IMR-90 (cell line): ENCODE measurements at regions not wholly inside any gene's neighbourhood (a gene's known extent, or its start where the extent isn't known, plus 50 kb on each side); places are given as distances from the start of the nearest gene placed in this dataset.

Experiments used
- ATAC-seq: fragments of 200-7000 bp; cut with Tn5 transposase; 2 replicates; pipeline ENCODE4 v1.9.1; 2020; ENCODE audit warnings: low read depth, mild to moderate bottlenecking, moderate library complexity
- BruUV-seq: library from RNA; stranded (reverse); fragments of 400-500 nt; replicated peaks from 2 replicates; lab custom pipeline; 2021; lab: Mats Ljungman, UMichigan
- CTCF ChIA-PET: fragments of 300-600 bp; formaldehyde crosslinking; extraction: SDS; loops from one replicate; lab custom pipeline; 2021; ENCODE audit warnings: antibody characterized with exemption; lab: Yijun Ruan, JAX
- POLR2A ChIA-PET: fragments of 300-600 bp; sonication (Branson Sonifier 250); formaldehyde crosslinking; loops from one replicate; lab custom pipeline; 2022; ENCODE audit warnings: antibody characterized with exemption; ENCODE audit not compliant: unreplicated experiment; lab: Charles Lee
- DNase-seq: peaks from one replicate; pipeline ENCODE4 v3.0.0; 2013
- H2AFZ ChIP-seq: replicated peaks from 2 replicates; pipeline ENCODE3; 2013; ENCODE audit warnings: low read length, mild to moderate bottlenecking; ENCODE audit not compliant: poor library complexity
- H2AK5ac ChIP-seq: 2 replicates; pipeline ENCODE4 v1.6.1; 2013; ENCODE audit warnings: low read depth, low read length, inconsistent platforms
- H2AK9ac ChIP-seq: replicated peaks from 2 replicates; pipeline ENCODE3; 2013; ENCODE audit warnings: mild to moderate bottlenecking, low read depth, low read length, moderate library complexity; ENCODE audit not compliant: poor library complexity
- H2BK120ac ChIP-seq: 2 replicates; pipeline ENCODE4 v1.6.1; 2013; ENCODE audit warnings: low read depth, low read length, inconsistent platforms
- H2BK15ac ChIP-seq: 3 replicates; pipeline ENCODE4 v1.6.1; 2013; ENCODE audit warnings: low read depth, low read length, inconsistent platforms
- H2BK20ac ChIP-seq: 2 replicates; pipeline ENCODE4 v1.6.1; 2013; ENCODE audit warnings: low read depth, mild to moderate bottlenecking, inconsistent platforms, low read length, moderate library complexity
- H2BK5ac ChIP-seq: 2 replicates; pipeline ENCODE4 v1.6.1; 2013; ENCODE audit warnings: mild to moderate bottlenecking, low read depth, low read length, inconsistent platforms; ENCODE audit not compliant: poor library complexity, severe bottlenecking
- H3K14ac ChIP-seq: replicated peaks from 2 replicates; pipeline ENCODE4 v1.6.1; 2013; ENCODE audit warnings: low read depth, low read length, inconsistent platforms
- H3K18ac ChIP-seq: 2 replicates; pipeline ENCODE4 v1.6.1; 2013; ENCODE audit warnings: low read depth, low read length, control low read depth
- H3K23ac ChIP-seq: 2 replicates; pipeline ENCODE4 v1.6.1; 2013; ENCODE audit warnings: low read depth, low read length, inconsistent platforms
- H3K27ac ChIP-seq: 2 replicates; pipeline ENCODE4 v1.5.1; 2013; ENCODE audit warnings: mild to moderate bottlenecking, control low read depth, low read length; ENCODE audit not compliant: insufficient read depth
- H3K27me3 ChIP-seq: 2 replicates; pipeline ENCODE4 v1.6.1; 2013; ENCODE audit warnings: low read length; ENCODE audit not compliant: control insufficient read depth, insufficient read depth
- H3K36me3 ChIP-seq: 2 replicates; pipeline ENCODE4 v1.6.1; 2013; ENCODE audit warnings: low read length, mixed read lengths; ENCODE audit not compliant: control insufficient read depth, insufficient read depth
- H3K4ac ChIP-seq: 2 replicates; pipeline ENCODE4 v1.6.1; 2013; ENCODE audit warnings: low read depth, low read length, inconsistent platforms
- H3K4me1 ChIP-seq: 2 replicates; pipeline ENCODE4 v1.6.1; 2013; ENCODE audit warnings: low read length, mixed read lengths; ENCODE audit not compliant: control insufficient read depth, insufficient read depth
- H3K4me2 ChIP-seq: 2 replicates; pipeline ENCODE4 v1.6.1; 2013; ENCODE audit warnings: low read depth, mild to moderate bottlenecking, control low read depth, low read length, moderate library complexity
- H3K4me3 ChIP-seq: 2 replicates; pipeline ENCODE4 v1.5.1; 2013; ENCODE audit warnings: low read depth, mild to moderate bottlenecking, control low read depth, low read length, moderate library complexity; ENCODE audit not compliant: insufficient read depth
- H3K56ac ChIP-seq: 2 replicates; pipeline ENCODE4 v1.6.1; 2013; ENCODE audit warnings: low read length, inconsistent platforms; ENCODE audit not compliant: insufficient read depth; ENCODE audit errors: extremely low read depth
- H3K79me1 ChIP-seq, 2 experiments: 2 replicates each; pipeline ENCODE4 v1.6.1; 2013; ENCODE audit warnings: low read length in 2 of 2, inconsistent platforms in 1 of 2, low read depth in 1 of 2
- H3K9ac ChIP-seq: 2 replicates; pipeline ENCODE4 v1.6.1; 2013; ENCODE audit warnings: low read depth, low read length, control low read depth
- H3K9me1 ChIP-seq: 2 replicates; pipeline ENCODE4 v1.6.1; 2013; ENCODE audit warnings: low read length, inconsistent platforms; ENCODE audit not compliant: insufficient read depth
- H3K9me3 ChIP-seq: 2 replicates; pipeline ENCODE4 v1.6.1; 2013; ENCODE audit warnings: low read length; ENCODE audit not compliant: control insufficient read depth, insufficient read depth
- H4K20me1 ChIP-seq: 2 replicates; pipeline ENCODE4 v1.6.1; 2013; ENCODE audit warnings: low read length, inconsistent platforms; ENCODE audit not compliant: insufficient read depth
- H4K5ac ChIP-seq: 2 replicates; pipeline ENCODE4 v1.6.1; 2013; ENCODE audit warnings: mild to moderate bottlenecking, low read depth, low read length, control low read depth
- H4K8ac ChIP-seq, 2 experiments: 2 replicates each; pipeline ENCODE4 v1.6.1; 2013; ENCODE audit warnings: low read depth in 2 of 2, low read length in 2 of 2, control low read depth in 1 of 2, inconsistent platforms in 1 of 2
- H4K91ac ChIP-seq: 2 replicates; pipeline ENCODE4 v1.6.1; 2013; ENCODE audit warnings: low read depth, low read length, inconsistent platforms; ENCODE audit not compliant: insufficient read depth
- CTCF ChIP-seq: conservative IDR thresholded peaks from 2 replicates; pipeline ENCODE4 v1.5.1; 2012; ENCODE audit warnings: mild to moderate bottlenecking, low read depth, low read length, improper control_type of control experiment
- ELK1 ChIP-seq: fragments of 150-350 bp; IDR thresholded peaks from 2 replicates; pipeline ENCODE4 v1.6.1; 2016; ENCODE audit warnings: low read depth, mild to moderate bottlenecking, low read length, moderate library complexity, borderline replicate concordance
- FOS ChIP-seq: fragments of 150-350 bp; IDR thresholded peaks from 2 replicates; pipeline ENCODE4 v1.6.1; 2016; ENCODE audit warnings: low read depth, low read length
- MAZ ChIP-seq: IDR thresholded peaks from 2 replicates; pipeline ENCODE4 v1.6.1; 2012; ENCODE audit warnings: low read depth, mild to moderate bottlenecking, low read length, improper control_type of control experiment, moderate library complexity, borderline replicate concordance
- MXI1 ChIP-seq: IDR thresholded peaks from 2 replicates; pipeline ENCODE4 v1.6.1; 2012; ENCODE audit warnings: low read depth, mild to moderate bottlenecking, low read length, moderate library complexity, borderline replicate concordance
- NFE2L2 ChIP-seq: fragments of 150-350 bp; IDR thresholded peaks from 2 replicates; pipeline ENCODE4 v1.6.1; 2016; ENCODE audit warnings: low read depth, mild to moderate bottlenecking, low read length
- RCOR1 ChIP-seq: IDR thresholded peaks from 2 replicates; pipeline ENCODE4 v1.6.1; 2012; ENCODE audit warnings: mild to moderate bottlenecking, low read length, improper control_type of control experiment; ENCODE audit not compliant: insufficient replicate concordance
- RFX5 ChIP-seq: IDR thresholded peaks from 2 replicates; pipeline ENCODE4 v1.8.0; 2012; ENCODE audit warnings: low read depth, mild to moderate bottlenecking, low read length, moderate library complexity
- SMC3 ChIP-seq: fragments of 150-350 bp; IDR thresholded peaks from 2 replicates; pipeline ENCODE4 v1.6.1; 2016; ENCODE audit warnings: low read depth, mild to moderate bottlenecking, antibody characterized with exemption, low read length, moderate library complexity
- USF2 ChIP-seq: fragments of 150-350 bp; IDR thresholded peaks from 2 replicates; pipeline ENCODE4 v1.6.1; 2017; ENCODE audit warnings: mild to moderate bottlenecking, antibody characterized with exemption, low read length, low read depth
- WGBS, 2 experiments: methylation state at CpG; one replicate each; pipeline versions ENCODE4 v1.1.5 to v1.1.7; 2013; ENCODE audit warnings: missing lambda C conversion rate in 2 of 2; ENCODE audit not compliant: insufficient read length in 1 of 2; ENCODE audit errors: extremely low coverage in 2 of 2; 5-methylcytosine and 5-hydroxymethylcytosine counted together
- dilution Hi-C: fragments of 300-500 bp; cut with HindIII; formaldehyde crosslinking; loops from one replicate; pipeline ENCODE4 v1.14.3; 2018; ENCODE audit warnings: low sequenced_read_pairs; ENCODE audit not compliant: unreplicated experiment
- in situ Hi-C: fragments of 300-500 bp; cut with MboI; formaldehyde crosslinking; loops from 3 replicates; pipeline ENCODE4 v1.14.3; 2019; ENCODE audit warnings: low sequenced_read_pairs, inconsistent platforms, mixed read lengths
- intact Hi-C: fragments of 100-400 bp; cut with micrococcal nuclease; formaldehyde crosslinking; loops from 2 replicates; pipeline ENCODE4 v1.10.0; 2022

- ChIA-PET POLR2A (no interaction called here), CTCF (interaction anchor here (0.5 to 1.2 kb wide), 2 partner anchors 10 to 17 kb away, joined by 4 to 5 read pairs; no protein-coding TSS in a partner anchor)
- DNase-seq (peak; percentile 43), ATAC-seq (peak; percentile 75)
- H2AK9ac ChIP-seq = no peak overlapping the region
- dilution Hi-C loops (no loop called here), intact Hi-C loops (no loop called here), in situ Hi-C loops (no loop called here)
- H2BK15ac ChIP-seq = no peak overlapping the region
- TF ChIP-seq SMC3 (no peak), CTCF (no peak), NFE2L2 (no peak), USF2 (no peak), MAZ (no peak), ELK1 (no peak), RCOR1 (no peak), FOS (no peak), RFX5 (no peak), MXI1 (no peak)
- H3K36me3 ChIP-seq = no peaks in the 10 kb centered on the region
- H4K91ac ChIP-seq = no peak overlapping the region
- BruUV-seq = no TSS peak
- 0 out of 2 replicates have a peak overlapping the region, but pooled peaks have one; percentile 67 for H3K4me2 ChIP-seq
- H2AK5ac ChIP-seq = no peak overlapping the region
- H3K9me3 ChIP-seq = no peaks in the 10 kb centered on the region
- no peak overlapping the region for H3K56ac ChIP-seq
- H3K27ac ChIP-seq = no peak overlapping the region
- no peak overlapping the region for H4K5ac ChIP-seq
- H3K14ac ChIP-seq = no peak overlapping the region
- H3K79me1 ChIP-seq = peaks cover 3% of the 10 kb centered on the region in 2 experiments; a peak in 2 of 4 replicates
- no peak overlapping the region for H3K4ac ChIP-seq
- no peak overlapping the region for H3K23ac ChIP-seq
- H4K8ac ChIP-seq = no peak overlapping the region
- 0 out of 2 replicates have a peak, but pooled peaks cover under 1% of the 10 kb centered on the region for H4K20me1 ChIP-seq
- no peaks in the 10 kb centered on the region for H3K27me3 ChIP-seq
- H2BK120ac ChIP-seq = no peak overlapping the region
- H3K9me1 ChIP-seq = no peaks in the 10 kb centered on the region
- no peak overlapping the region for H3K9ac ChIP-seq
- H3K18ac ChIP-seq = no peak overlapping the region
- no peak overlapping the region for H2BK5ac ChIP-seq
- 96% methylated on average over 5 of the region's 12 CpGs; no CpG with 5 or more reads in 1 of the 2 experiments for WGBS, 2 experiments
- 0 out of 2 replicates have a peak, but pooled peaks cover 5% of the 10 kb centered on the region for H3K4me1 ChIP-seq
- H2BK20ac ChIP-seq = no peak overlapping the region
- no peak overlapping the region for H3K4me3 ChIP-seq
- no peak overlapping the region for H2AFZ ChIP-seq
Observed at GRCh38 chr10:45514291-45515270, 140.6 kb downstream of the ALOX5 start.
